KMS-11 (cell line): ENCODE measurements at regions not wholly inside any gene's neighbourhood (a gene's known extent, or its start where the extent isn't known, plus 50 kb on each side); places are given as distances from the start of the nearest gene placed in this dataset.

Experiments used
- H2AFZ ChIP-seq: fragments of 200-600 bp; sonication (generic); 2 replicates; pipeline ENCODE4 v1.6.1; 2016; ENCODE audit warnings: antibody characterized with exemption, mixed run types, low read depth
- H3K27ac ChIP-seq: fragments of 200-600 bp; sonication (generic); 2 replicates; pipeline ENCODE4 v1.6.1; 2016; ENCODE audit warnings: mild to moderate bottlenecking, mixed run types
- H3K27me3 ChIP-seq: fragments of 200-600 bp; sonication (generic); 2 replicates; pipeline ENCODE4 v1.6.1; 2017; ENCODE audit warnings: mild to moderate bottlenecking, low read depth, mixed run types, moderate library complexity; ENCODE audit not compliant: insufficient read depth
- H3K36me3 ChIP-seq: fragments of 200-600 bp; sonication (generic); 2 replicates; pipeline ENCODE4 v1.6.1; 2017; ENCODE audit warnings: mild to moderate bottlenecking, mixed run types; ENCODE audit not compliant: insufficient read depth
- H3K4me1 ChIP-seq: fragments of 200-600 bp; sonication (generic); 2 replicates; pipeline ENCODE4 v1.6.1; 2016; ENCODE audit warnings: mild to moderate bottlenecking, low read depth, mixed run types; ENCODE audit not compliant: poor library complexity, severe bottlenecking
- H3K4me2 ChIP-seq: fragments of 200-600 bp; sonication (generic); 2 replicates; pipeline ENCODE4 v1.7.0; 2016; ENCODE audit warnings: mild to moderate bottlenecking, mixed run types
- H3K4me3 ChIP-seq: fragments of 200-600 bp; sonication (generic); IDR thresholded peaks from 2 replicates; pipeline ENCODE4 v1.6.1; 2017; ENCODE audit warnings: low read depth, low read length, mixed read lengths; ENCODE audit not compliant: insufficient read depth
- H3K79me2 ChIP-seq: fragments of 200-600 bp; sonication (generic); 2 replicates; pipeline ENCODE4 v1.6.1; 2016; ENCODE audit warnings: low read depth, mixed run types; ENCODE audit not compliant: insufficient read depth
- H3K9ac ChIP-seq: fragments of 200-600 bp; sonication (generic); 2 replicates; pipeline ENCODE4 v1.6.1; 2016; ENCODE audit warnings: mild to moderate bottlenecking, mixed run types
- H4K20me1 ChIP-seq: fragments of 200-600 bp; sonication (generic); 2 replicates; pipeline ENCODE4 v1.6.1; 2016; ENCODE audit warnings: mild to moderate bottlenecking, mixed run types; ENCODE audit not compliant: insufficient read depth
- CTCF ChIP-seq: fragments of 200-600 bp; sonication (generic); conservative IDR thresholded peaks from 2 replicates; pipeline ENCODE4 v1.6.1; 2017; ENCODE audit warnings: low read depth, mild to moderate bottlenecking, antibody characterized with exemption, low read length, moderate library complexity, mixed read lengths

GRCh38 chr2:199131876-199132275 lies 325.9 kb downstream of the SATB2 start:
- Histone ChIP-seq H3K36me3 (no peaks in the 10 kb centered on the region), H3K4me2 (no peak overlapping the region), H3K27me3 (no peaks in the 10 kb centered on the region), H3K4me3 (no peak overlapping the region), H3K4me1 (no peaks in the 10 kb centered on the region), H3K9ac (no peak overlapping the region), H4K20me1 (no peaks in the 10 kb centered on the region), H3K27ac (no peak overlapping the region), H3K79me2 (no peaks in the 10 kb centered on the region), H2AFZ (no peak overlapping the region)
- no peak for TF ChIP-seq CTCF

GRCh38 chr2:199131136-199131655 lies 326.5 kb downstream of the SATB2 start:
- no peaks in the 10 kb centered on the region for H4K20me1 ChIP-seq
- H3K36me3 ChIP-seq: no peaks in the 10 kb centered on the region
- H3K27ac ChIP-seq: no peak overlapping the region
- H3K4me3 ChIP-seq: no peak overlapping the region
- no peaks in the 10 kb centered on the region for H3K27me3 ChIP-seq
- H3K9ac ChIP-seq: no peak overlapping the region
- no peak overlapping the region for H3K4me2 ChIP-seq
- no peaks in the 10 kb centered on the region for H3K4me1 ChIP-seq
- no peak for TF ChIP-seq CTCF
- H2AFZ ChIP-seq: no peak overlapping the region
- H3K79me2 ChIP-seq: no peaks in the 10 kb centered on the region

GRCh38 chr2:199130501-199130900 lies 327.2 kb downstream of the SATB2 start:
- Histone ChIP-seq H3K79me2 (no peaks in the 10 kb centered on the region), H3K27ac (no peak overlapping the region), H3K4me3 (no peak overlapping the region), H3K4me2 (no peak overlapping the region), H4K20me1 (no peaks in the 10 kb centered on the region), H3K9ac (no peak overlapping the region), H3K36me3 (no peaks in the 10 kb centered on the region), H3K4me1 (no peaks in the 10 kb centered on the region), H2AFZ (no peak overlapping the region), H3K27me3 (no peaks in the 10 kb centered on the region)
- no peak for TF ChIP-seq CTCF

- no peak overlapping the region for H2AFZ ChIP-seq
- no peak for TF ChIP-seq CTCF
- H3K79me2 ChIP-seq: no peaks in the 10 kb centered on the region
Observed at GRCh38 chr2:199128476-199129229, 329.1 kb downstream of the SATB2 start.

More at GRCh38 chr2:199128476-199129229, 329.1 kb downstream of the SATB2 start:
- no peaks in the 10 kb centered on the region for H3K4me1 ChIP-seq
- no peak overlapping the region for H3K4me3 ChIP-seq
- no peaks in the 10 kb centered on the region for H3K27me3 ChIP-seq
- H3K4me2 ChIP-seq: no peak overlapping the region
- no peak overlapping the region for H3K27ac ChIP-seq
- no peak overlapping the region for H3K9ac ChIP-seq
- no peaks in the 10 kb centered on the region for H3K36me3 ChIP-seq
- no peaks in the 10 kb centered on the region for H4K20me1 ChIP-seq
